ENCODE measurements at regions not wholly inside any gene's neighbourhood (a gene's known extent, or its start where the extent isn't known, plus 50 kb on each side); places are given as distances from the start of the nearest gene placed in this dataset.

DNA sequence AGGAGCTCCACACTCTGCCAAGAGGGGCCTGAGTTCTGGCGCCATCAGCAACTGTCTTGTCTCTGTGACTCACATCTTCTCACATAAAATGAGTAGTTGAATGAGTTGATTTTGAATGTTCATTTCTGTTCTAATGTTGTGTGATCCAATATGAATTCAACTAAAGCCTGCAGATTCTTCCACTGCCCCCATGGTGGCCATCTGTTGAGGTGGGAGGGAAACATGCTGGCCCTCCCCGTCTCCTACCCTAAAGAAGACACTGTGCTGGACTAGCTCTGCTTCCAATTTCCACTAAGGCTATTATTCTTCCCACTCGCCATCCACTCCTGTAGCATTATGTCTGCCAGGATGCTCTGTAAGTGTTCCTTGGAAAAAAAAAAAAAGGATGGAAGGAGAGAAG, 555.6 kb upstream of the LARGE1 start:
- DNase-seq (ENCODE audit: insufficient read length), result no peak
- TF ChIP-seq POLR2AphosphoS5 (IDR thresholded peaks at IDR 0.05; ENCODE audit: low read depth, low read length) (no peak), TAF1 (IDR thresholded peaks at IDR 0.05; ENCODE audit: borderline replicate concordance, low read depth, low read length) (no peak), POLR2A (IDR thresholded peaks at IDR 0.05; ENCODE audit: low read depth, low read length) (no peak)
- no peak for FAIRE-seq

DNA sequence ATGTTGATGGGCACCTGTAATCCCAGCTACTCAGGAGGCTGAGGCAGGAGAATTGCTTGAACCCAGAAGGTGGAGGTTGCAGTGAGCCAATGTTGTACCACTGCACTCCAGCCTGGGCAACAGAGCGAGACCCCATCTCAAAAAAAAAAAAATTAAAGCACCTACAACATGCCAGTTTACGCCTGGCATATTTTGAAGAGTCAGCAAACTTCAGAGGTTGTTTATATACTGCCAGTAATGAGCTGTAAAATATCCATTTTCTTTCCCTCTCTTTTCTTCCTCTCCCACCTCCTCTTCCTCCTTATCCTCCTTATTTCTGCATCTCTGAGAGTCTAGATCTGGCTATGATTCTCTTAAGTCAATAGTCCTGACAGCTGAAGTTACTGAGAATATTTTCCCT, 556.5 kb upstream of the LARGE1 start:
- FAIRE-seq (no peak), DNase-seq (ENCODE audit: insufficient read length) (no peak)
- TF ChIP-seq POLR2A (IDR thresholded peaks at IDR 0.05; ENCODE audit: low read depth, low read length), result no peak
- TF ChIP-seq POLR2AphosphoS5 (IDR thresholded peaks at IDR 0.05; ENCODE audit: low read depth, low read length), result no peak
- no peak for TF ChIP-seq TAF1 (IDR thresholded peaks at IDR 0.05; ENCODE audit: borderline replicate concordance, low read depth, low read length)

DNA sequence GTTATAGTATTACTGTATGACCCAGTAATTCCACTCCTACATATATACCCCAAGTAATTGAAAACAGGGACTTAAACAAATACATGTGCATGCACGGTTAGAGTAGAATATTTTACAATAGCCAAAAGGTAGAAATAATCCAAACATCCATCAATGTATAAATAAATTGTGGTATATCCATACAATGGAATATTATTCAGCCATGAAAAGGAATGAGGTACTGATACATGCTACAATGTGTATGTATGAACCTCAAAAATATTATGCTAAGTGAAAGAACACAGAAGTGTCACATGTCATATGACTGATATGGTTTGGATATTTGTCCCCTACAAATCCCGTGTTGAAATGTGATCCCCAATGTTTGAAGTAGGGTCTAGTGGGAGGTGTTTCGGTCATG, 560.8 kb upstream of the LARGE1 start:
- no peak for TF ChIP-seq POLR2A (IDR thresholded peaks at IDR 0.05; ENCODE audit: low read depth, low read length)
- no peak for TF ChIP-seq TAF1 (IDR thresholded peaks at IDR 0.05; ENCODE audit: borderline replicate concordance, low read depth, low read length)
- no peak for TF ChIP-seq POLR2AphosphoS5 (IDR thresholded peaks at IDR 0.05; ENCODE audit: low read depth, low read length)
- DNase-seq (ENCODE audit: insufficient read length), result no peak
- FAIRE-seq, result no peak

DNA sequence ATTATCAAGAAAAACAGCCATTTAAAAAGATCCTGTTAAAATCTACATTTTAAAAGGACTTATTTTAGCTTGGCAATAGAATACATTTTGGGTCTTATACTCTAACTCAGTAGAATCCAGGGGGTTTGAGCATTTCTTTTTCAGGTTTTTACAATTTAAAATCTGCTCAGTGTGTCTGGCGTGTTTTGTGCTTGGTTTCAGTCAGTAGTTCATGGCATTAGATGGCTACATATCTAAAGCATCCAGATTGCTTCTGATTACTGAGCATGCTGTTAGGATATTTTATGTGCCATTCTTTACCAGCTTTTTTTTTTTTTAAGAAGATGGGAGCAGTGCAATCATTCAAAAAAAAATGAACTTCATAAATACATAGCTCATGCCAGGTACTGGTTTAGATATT, 566.1 kb upstream of the LARGE1 start:
- TF ChIP-seq POLR2A (IDR thresholded peaks at IDR 0.05; ENCODE audit: low read depth, low read length) (no peak), TAF1 (IDR thresholded peaks at IDR 0.05; ENCODE audit: borderline replicate concordance, low read depth, low read length) (no peak), POLR2AphosphoS5 (IDR thresholded peaks at IDR 0.05; ENCODE audit: low read depth, low read length) (no peak)
- no peak for DNase-seq (ENCODE audit: insufficient read length)
- FAIRE-seq, result no peak

DNA sequence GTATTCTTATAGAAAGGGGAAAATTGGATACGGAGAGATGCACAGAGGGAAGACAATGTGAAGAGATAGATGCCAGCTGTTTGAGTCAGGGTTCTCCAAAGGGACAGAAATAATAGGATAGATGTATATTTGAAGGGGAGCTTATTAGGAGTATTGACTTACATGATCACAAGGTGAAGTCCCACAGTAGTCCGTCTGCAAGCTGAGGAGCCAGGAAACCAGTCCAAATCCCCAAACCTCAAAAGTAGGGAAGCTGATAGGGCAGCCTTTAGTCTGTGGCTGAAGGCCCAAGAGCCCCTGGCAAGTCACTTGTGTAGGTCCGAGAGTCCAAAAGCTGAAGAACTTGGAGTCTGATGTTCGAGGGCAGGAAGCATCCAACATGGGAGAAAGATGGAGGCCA, 569.6 kb upstream of the LARGE1 start:
- no peak for DNase-seq (ENCODE audit: insufficient read length)
- TF ChIP-seq TAF1 (IDR thresholded peaks at IDR 0.05; ENCODE audit: borderline replicate concordance, low read depth, low read length), result no peak
- no peak for TF ChIP-seq POLR2AphosphoS5 (IDR thresholded peaks at IDR 0.05; ENCODE audit: low read depth, low read length)
- TF ChIP-seq POLR2A (IDR thresholded peaks at IDR 0.05; ENCODE audit: low read depth, low read length), result no peak
- FAIRE-seq, result no peak

DNA sequence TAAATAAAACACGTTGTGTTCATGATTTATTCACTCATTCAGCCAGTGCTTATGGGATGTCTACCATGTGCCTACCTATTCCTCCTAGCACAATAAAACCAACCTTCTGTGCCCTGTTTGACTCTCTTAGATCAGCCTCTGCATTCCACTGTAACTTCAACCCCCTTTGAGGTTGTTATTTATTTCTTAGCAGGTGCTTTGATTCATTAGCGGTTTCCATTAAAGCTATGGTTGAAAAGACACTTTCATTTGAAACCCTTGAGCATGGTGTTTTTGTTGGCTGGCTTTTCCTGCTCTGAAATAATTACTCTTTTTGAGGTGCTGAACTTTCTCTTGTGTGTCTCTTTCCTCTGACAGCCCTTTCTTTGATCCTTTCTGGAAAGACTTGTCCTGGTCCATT, 570.6 kb upstream of the LARGE1 start:
- no peak for TF ChIP-seq POLR2A (IDR thresholded peaks at IDR 0.05; ENCODE audit: low read depth, low read length)
- no peak for TF ChIP-seq TAF1 (IDR thresholded peaks at IDR 0.05; ENCODE audit: borderline replicate concordance, low read depth, low read length)
- TF ChIP-seq POLR2AphosphoS5 (IDR thresholded peaks at IDR 0.05; ENCODE audit: low read depth, low read length), result no peak
- no peak for DNase-seq (ENCODE audit: insufficient read length)
- FAIRE-seq, result no peak

DNA sequence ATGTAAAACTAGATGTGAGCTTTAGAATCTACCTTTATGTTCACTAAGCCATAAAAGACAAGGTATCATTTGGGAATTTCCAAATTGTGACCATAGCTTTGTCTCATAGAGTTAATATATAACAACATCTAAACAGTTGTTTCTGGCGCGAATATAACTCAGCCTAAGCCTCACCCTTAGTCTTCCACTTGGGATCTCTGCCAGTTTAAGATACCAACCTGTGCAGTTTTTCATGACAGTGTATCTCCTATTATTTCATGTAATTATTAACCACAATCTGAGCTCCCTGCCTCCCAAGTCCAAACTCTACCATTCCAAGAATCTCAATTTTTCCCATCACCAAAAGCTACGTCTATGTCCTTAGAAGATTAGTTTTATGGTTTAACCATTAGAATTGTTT, 572.5 kb upstream of the ISX start:
- DNase-seq (ENCODE audit: insufficient read length) (no peak), FAIRE-seq (no peak)

DNA sequence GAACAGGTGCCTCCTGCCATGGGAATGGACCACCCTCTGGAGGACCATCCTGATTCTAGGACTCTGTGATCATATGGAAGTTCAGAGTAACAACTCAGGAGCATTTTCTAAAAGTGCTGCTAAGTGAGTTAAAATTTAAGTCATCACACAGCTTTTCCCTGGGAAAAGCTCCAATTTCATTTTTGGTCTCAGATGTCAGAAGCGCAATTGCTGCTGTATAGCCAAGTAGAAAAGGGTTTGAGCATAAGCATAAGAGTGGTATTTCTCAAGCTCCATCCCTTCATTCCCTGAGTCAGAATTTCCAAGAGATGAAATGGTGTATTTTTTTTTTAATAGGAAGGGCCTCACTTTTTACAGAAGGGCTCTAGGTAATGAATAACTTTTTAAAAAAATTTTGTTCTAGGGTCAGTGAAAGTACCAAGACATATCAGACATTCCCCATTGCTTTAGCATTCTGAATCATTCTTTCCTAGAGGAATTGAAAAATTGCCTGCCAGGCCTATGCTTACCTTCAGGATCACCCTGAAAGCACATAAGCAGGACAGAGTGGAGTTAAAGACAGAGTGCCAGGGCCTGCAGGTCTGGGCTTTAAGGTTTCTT, 564.5 kb upstream of the ISX start:
- DNase-seq (ENCODE audit: insufficient read length) (no peak), FAIRE-seq (no peak)
- no peak for TF ChIP-seq POLR2AphosphoS5 (IDR thresholded peaks at IDR 0.05; ENCODE audit: low read depth, low read length)
- no peak for TF ChIP-seq POLR2A (IDR thresholded peaks at IDR 0.05; ENCODE audit: low read depth, low read length)
- no peak for TF ChIP-seq TAF1 (IDR thresholded peaks at IDR 0.05; ENCODE audit: borderline replicate concordance, low read depth, low read length)

More for the DNA sequence above, 572.5 kb upstream of the ISX start:
- TF ChIP-seq POLR2A (IDR thresholded peaks at IDR 0.05; ENCODE audit: low read depth, low read length) (no peak), TAF1 (IDR thresholded peaks at IDR 0.05; ENCODE audit: borderline replicate concordance, low read depth, low read length) (no peak), POLR2AphosphoS5 (IDR thresholded peaks at IDR 0.05; ENCODE audit: low read depth, low read length) (no peak)

DNA sequence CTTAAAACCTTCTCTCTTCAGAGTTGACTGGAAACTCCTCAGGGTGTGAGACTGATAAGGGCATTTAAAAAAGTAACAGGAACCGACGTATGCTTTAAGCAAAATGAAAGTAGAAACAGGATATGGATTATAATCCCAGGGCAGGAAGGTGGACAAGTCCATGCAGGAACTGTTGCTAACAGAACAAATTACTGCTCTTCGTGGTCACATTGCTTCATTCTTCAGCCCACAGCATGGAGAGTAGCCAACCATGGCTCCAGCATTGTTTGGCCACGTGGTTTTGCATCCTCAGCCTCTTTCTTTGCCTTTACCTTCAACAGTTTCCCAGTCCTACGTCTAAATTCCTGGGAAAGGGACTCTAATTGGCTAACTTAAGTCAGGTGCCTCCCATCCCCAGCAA, 563.1 kb upstream of the ISX start:
- FAIRE-seq, result no peak
- TF ChIP-seq POLR2AphosphoS5 (IDR thresholded peaks at IDR 0.05; ENCODE audit: low read depth, low read length) (no peak), POLR2A (IDR thresholded peaks at IDR 0.05; ENCODE audit: low read depth, low read length) (no peak), TAF1 (IDR thresholded peaks at IDR 0.05; ENCODE audit: borderline replicate concordance, low read depth, low read length) (no peak)
- no peak for DNase-seq (ENCODE audit: insufficient read length)

DNA sequence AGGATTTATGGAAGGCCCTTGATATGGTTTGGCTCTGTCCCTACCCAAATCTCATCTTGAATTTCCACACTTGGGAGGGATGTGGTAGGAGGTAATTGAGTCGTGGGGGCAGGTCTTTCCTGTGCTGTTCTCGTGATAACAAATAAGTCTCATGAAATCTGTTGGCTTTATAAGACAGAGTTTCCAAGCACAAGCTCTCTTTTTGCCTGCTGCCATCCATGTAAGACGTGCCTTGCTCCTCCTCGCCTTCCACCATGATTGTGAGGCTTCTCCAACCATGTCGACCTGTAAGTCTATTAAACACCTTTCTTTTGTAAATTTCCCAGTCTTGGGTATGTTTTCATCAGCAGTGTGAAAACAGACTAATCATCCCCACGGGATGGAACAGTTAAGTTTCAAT, 557.2 kb upstream of the ISX start:
- no peak for FAIRE-seq
- DNase-seq (ENCODE audit: insufficient read length), result no peak

DNA sequence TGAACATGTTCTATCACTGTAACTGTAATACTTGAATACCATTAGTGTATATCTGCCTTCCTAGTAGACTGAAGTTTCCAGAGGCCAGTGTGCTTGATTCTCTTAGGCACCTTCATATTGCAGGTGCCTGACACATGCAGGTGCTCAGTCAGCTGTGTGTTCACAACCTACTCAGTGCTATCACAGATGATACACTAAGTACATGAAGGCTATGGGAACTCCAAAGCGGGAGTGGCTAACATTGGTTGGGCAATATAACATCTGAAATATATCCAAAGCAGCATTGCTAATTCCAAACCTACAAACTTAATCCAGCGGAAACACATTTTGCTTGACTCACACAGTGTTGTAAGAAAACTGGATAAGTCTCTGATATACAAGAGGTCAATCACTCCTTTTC, 539.3 kb upstream of the ISX start:
- TF ChIP-seq POLR2A (IDR thresholded peaks at IDR 0.05; ENCODE audit: low read depth, low read length) (no peak), TAF1 (IDR thresholded peaks at IDR 0.05; ENCODE audit: borderline replicate concordance, low read depth, low read length) (no peak), POLR2AphosphoS5 (IDR thresholded peaks at IDR 0.05; ENCODE audit: low read depth, low read length) (no peak)
- no peak for FAIRE-seq
- no peak for DNase-seq (ENCODE audit: insufficient read length)

More for the DNA sequence above, 557.2 kb upstream of the ISX start:
- TF ChIP-seq POLR2A (IDR thresholded peaks at IDR 0.05; ENCODE audit: low read depth, low read length), result no peak

DNA sequence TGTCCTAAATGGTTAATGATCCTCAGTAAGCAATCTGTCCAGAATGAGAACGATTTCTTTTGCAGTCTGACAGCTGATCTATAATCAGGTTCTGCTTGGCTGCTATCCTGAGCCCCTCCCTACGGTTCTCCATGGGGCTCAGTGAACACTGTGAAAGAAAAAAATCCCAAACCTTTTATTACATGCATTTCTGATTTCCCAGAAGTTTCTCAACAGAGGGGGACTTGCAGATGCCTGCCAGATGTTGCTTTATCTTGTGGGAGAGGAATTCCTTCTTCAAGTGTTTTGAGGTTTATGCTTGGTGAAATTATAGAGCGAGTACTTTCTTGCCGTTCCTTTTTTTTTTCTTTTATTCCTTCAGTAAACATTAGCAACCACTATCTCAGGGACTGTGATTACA, 531.9 kb upstream of the ISX start:
- DNase-seq (ENCODE audit: insufficient read length) (no peak), FAIRE-seq (no peak)
- TF ChIP-seq POLR2A (IDR thresholded peaks at IDR 0.05; ENCODE audit: low read depth, low read length), result no peak
- no peak for TF ChIP-seq TAF1 (IDR thresholded peaks at IDR 0.05; ENCODE audit: borderline replicate concordance, low read depth, low read length)
- no peak for TF ChIP-seq POLR2AphosphoS5 (IDR thresholded peaks at IDR 0.05; ENCODE audit: low read depth, low read length)

DNA sequence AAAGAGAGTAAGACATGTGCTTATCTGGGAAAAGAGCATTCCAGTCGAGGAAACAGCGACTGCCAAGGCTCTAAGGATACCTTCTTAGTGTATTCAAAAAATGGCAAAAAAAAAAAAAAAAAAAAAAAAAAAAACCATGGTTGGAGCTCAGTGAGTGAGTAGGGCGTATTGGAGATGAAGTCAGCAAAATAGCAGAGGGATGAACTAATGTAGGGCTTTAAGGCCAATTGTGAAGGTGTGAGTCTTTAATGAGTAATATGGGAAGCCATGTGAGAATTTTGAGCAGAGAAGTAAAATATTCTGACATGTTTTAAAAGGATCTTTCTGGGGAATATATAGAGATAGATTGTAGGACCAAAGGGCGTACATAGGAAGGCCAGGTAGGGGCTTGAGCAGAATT, 498.6 kb upstream of the ISX start:
- DNase-seq (ENCODE audit: insufficient read length) (no peak), FAIRE-seq (no peak)
- TF ChIP-seq POLR2A (IDR thresholded peaks at IDR 0.05; ENCODE audit: low read depth, low read length) (no peak), POLR2AphosphoS5 (IDR thresholded peaks at IDR 0.05; ENCODE audit: low read depth, low read length) (no peak), TAF1 (IDR thresholded peaks at IDR 0.05; ENCODE audit: borderline replicate concordance, low read depth, low read length) (no peak)

All from GM12892 (cell line).